ENCODE measurements at regions not wholly inside any gene's neighbourhood (a gene's known extent, or its start where the extent isn't known, plus 50 kb on each side); places are given as distances from the start of the nearest gene placed in this dataset.
"Not testable (repeated sequence)": the region's sequence is repeated elsewhere in the genome, so short reads cannot be mapped to it uniquely, and the experiment has no call there.

DNA sequence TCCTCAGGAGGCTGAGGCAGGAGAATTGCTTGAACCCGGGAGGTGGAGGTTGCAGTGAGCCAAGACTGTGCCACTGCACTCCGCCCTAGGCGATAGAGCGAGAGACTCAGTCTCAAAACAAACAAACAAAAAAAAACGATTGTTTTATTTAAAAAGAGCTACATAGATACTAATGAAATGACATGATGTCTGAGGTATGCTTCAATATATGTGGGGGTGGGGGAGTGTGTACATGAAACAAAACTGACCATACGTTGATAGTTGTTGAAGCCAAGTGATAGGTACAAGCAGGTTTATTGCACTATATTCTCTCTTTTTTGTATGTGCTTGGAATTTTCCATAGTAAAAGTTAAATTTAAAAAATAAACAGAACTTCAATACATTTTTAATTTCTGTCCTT lies 240.1 kb downstream of the TFAP2A start:
- DNase-seq: no peak

DNA sequence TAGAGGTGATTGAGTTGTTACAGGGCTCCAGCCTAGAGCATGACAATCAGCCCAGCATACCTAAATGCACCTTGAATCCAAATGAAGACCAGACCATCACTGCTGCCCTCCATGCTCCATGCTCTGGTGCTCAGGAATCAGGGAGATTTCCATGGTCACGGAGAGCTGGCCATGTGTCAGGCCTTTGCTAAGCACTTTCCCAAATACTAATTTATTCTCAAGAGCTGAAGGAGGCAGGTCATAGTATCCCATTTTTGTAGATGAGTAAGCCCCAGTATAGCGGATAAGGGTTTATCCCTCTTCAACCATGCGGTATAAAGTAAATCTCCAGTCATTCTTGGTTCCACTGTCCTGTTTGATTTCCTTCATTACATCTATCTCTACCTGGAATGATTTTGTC lies 240.8 kb downstream of the TFAP2A start:
- no peak for DNase-seq

DNA sequence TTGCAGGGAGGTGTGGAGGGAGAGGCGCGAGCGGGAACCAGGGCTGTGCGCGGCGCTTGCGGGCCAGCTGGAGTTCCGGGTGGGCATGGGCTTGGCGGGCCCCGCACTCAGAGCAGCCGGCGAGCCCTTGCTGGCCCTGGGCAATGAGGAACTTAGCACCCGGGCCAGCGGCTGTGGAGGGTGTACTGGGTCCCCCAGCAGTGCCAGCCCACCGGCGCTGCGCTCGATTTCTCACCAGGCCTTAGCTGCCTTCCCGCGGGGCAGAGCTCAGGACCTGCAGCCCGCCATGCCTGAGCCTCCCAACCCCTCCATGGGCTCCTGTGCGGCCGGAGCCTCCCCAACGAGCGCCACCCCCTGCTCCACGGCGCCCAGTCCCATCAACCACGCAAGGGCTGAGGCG lies 243.2 kb downstream of the TFAP2A start:
- not testable (repeated sequence) for DNase-seq

DNA sequence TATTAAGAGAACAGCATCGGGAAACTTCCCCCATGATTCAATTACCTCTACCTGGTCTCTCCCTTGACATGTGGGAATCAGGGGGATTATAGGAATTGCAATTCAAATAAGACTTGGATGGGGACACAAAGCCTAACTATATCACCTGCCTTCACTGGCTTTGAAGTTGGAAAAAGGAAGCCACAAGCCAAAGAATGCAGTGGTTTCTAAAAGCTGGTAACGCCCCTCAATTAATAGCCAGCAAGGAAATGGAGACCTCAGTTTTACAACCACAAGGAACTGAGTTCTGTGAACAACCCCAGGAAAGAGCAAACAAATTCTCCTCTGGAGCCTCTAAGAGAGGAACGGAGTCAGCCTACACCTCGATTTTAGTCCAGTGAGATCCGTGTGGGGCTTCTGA lies 244.1 kb downstream of the TFAP2A start:
- no peak for DNase-seq

DNA sequence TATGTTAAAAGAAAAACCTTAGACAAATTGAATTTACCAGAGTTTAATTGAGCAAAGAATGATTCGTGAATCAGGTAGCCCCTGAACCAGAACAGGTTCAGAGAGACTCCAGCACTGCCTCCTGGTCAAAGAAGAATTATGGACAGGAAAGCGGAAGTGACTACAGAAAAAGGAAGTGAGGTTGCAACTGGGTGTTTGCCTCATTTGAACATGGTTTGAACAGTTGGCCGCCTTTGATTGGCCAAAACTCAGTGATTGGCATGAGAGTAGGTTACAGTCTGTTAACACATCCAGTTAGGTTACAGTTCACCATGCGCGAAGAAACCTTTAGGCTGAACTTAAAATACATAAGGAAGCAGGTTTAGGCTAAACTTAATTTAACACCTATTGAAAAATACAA lies 248.8 kb downstream of the TFAP2A start:
- DNase-seq: no peak

DNA sequence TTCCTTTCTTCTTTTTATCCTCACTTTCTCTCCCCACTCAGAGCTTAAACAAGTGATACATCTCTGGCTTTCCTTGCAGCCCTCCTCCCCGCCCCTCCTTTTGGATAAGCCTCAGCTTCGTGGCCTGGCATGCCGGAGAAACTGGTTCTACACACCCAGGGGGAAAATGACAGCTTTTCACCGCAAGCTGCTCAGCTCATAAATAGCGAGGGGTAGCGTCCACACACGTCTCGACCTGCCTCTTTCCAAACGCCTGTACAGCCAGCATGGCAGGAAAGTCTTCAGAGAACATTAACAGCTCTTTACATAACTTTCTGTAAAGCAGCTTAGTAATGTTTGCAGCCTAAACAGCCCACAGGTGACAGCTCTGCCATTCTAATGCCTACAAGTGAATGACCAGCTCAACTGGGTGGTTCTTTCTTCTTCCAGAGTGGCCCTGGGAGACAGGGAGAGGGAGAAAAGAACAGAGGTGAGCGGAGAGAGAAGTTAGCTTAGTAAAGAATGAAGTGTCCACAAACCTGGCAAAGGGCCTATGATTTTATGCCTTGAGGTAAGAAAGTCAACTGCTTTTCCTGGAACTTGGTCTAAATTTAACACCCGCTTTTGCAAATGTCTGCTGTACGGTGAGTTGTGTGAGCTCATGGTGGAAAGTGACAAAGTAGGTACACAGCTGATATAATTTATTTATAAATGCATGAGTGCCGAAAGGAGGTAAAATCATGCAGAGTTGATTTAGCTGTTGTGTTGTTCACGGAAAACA lies 251.5 kb downstream of the TFAP2A start:
- DNase-seq: no peak

DNA sequence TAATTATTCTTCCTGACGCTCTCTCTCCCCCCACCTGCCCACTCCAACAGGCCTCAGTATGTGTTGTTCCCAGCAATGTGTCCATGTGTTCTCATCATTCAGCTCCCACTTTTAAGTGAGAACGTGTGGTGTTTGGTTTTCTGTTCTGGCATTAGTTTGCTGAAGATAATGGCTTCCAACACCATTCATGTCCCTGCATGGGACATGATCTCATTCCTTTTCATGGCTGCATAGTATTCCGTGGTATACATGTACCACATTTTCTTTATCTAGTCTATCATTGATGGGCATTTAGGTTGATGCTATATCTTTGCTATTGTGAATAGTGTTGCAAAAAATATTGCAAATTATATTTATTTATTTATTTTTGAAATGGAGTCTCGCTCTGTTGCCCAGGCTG lies 258.0 kb downstream of the TFAP2A start:
- no peak for DNase-seq

DNA sequence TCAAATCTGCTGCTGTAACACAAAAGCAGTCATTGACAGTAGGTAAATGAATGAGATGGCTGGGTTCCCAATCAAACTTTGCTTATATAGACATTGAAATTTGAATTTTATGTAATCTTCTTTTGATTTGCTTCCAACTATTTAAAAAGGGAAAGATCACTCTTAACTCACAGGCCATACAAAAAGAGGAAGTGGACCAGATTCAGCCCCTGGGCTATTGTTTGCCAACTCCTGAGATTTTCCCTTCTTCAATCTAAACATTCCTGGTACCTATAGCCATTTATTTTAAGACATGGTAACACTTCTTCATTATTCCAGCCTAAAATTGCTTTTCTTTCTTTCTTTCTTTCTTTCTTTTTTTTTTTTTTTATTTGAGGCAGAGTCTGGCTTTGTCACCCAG lies 260.6 kb downstream of the TFAP2A start:
- no peak for DNase-seq

DNA sequence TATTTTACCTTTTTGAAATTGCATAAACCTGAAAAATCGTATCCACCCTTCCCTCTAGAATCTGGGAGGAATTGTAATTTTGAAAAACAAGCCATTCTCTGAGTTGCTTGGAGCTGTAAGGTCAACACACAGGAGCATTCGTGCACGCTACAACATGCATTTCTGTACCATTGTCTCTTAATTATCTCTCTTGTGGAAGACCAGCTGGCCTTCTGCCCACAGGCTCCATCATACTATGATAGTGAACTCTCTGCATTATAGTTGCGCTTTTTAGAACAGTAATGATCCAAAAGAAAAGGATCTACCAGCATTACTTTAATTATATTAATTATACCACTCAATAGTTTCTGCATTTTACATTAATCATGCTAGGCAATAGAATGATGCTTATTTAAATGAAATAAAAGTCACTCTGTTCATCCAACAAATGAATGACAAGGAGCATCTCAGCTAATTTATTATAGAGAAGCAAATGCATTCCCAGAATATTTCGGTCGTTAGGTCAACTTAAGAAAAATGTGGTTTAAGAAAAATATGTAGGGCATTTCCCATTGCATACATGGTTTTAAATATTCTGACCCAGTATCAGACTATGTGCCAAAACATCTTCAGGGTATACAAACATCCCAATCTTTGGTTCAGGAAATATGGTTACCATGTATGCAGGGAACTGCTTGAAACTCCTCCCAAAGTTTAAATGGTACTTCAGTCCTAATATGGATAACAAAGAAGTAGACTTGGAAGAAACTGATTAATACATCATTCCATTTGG lies 263.5 kb downstream of the TFAP2A start:
- no peak for DNase-seq

DNA sequence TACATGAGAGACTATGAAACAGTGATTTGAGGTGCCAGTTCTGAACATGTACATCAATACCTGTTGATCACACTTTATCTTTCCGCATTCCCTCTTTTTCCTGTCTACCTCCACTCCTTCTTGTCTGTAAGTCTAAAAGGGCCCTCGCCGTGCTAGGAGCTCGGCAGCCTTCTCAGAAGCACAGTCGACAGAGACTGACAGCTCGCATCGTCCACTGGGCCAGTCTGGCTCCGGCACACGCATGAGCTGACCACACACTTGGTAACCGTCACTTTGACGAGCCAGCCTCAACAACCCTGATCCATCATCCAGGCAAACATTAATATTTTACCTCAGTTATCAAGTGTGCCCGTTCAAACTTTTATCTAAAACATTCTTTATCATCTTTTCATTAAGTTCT lies 265.3 kb downstream of the TFAP2A start:
- DNase-seq: no peak

DNA sequence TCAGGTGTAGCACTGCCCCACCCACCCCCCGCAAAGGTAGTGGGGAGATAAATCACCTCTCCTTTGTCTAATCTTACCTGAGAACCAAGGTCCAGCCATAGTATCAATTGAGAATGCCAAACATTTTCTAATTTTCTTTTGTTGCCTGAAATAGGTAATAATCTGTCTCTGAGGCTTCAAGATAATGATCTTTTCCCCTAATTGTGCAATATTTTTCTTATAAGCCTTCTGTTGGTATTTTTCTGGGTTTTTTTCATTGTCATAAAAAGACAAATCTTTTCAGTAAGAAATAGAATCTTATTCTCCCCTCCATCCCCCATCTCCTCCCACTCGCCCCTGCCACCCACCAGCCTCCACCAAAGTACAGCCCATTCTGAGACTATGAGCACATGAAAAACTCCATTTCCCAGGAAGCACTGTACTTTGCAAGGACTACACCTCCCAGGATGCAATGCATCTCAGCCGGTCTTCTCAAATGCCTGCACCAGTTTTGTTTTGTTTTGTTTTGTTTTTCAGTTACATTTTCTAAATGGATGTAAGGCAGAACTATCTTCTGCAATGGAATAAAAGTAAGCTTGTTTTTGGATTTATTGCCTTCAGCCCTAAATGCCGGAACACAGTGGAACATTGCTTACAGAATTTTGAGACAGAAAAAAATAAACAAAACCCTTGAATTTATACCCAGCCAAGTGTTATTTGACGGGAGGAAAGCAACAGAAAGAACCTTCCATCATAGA lies 268.0 kb downstream of the TFAP2A start:
- DNase-seq: no peak

DNA sequence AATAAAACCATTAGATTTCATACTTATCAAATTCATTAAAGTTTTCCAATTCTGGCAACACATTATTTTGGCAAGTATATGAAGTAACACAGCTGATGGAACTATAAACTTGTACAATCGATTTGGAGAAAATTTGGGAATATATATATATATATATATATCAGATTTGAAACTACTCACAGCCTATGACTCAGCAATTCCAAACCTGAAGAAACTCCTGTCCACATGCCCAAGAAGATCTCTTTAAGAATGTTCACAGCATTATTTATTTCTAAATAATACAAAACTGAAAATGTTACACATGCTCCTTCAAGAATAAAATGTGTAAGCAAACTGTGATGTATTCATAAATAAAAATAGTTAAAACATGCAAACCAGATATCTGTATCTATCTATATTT lies 270.1 kb downstream of the TFAP2A start:
- no peak for DNase-seq

DNA sequence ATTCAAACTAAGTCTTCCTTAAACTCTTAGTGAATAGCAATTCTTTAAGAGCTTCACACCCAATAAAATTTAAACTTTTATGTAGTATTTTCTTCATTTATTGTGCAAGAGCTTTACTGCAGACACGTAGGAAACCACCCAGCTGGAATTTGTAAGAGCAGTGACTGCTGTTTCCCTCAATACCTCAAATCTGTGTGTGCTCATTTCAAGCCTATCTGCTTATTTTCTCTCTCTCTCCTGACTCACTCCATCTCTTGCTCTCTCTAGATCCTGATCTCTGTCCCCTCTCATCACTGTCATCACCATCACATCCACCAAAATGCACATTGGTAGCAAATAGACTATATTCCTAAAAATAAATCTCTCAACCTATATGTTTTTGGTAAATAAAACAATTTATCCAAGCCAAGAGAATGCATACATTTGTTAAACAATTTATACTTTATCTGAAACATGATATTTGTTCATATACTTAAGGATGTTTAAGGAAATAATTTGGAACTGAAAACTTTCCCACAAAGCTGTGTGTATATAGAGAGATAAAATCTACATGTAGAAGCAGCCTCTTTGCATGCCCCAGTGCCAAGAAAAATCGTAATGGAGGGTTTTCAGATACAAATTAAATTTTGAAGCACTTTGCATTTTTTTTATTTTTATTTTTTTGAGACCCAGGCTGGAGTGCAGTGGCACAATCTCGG lies 273.0 kb downstream of the TFAP2A start:
- DNase-seq: no peak

DNA sequence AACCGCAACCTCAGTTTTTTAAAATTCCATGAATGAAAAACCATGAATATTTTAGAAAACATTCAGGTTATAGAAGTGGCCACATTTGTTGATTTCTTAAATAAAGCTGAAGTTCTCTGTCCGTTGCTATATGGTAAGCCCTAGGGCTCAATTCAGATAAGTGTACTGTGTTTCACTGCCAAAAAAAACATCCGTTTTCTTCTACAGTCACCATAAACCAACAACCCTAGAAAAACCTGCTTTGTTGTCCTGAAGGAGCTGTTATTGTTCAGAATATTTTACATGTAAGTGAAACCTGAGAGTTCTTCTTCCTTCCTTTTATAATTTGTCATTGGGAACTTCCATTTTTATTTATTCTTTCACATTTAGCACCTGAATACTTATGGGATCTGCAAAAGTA lies 274.1 kb downstream of the TFAP2A start:
- DNase-seq: no peak

DNA sequence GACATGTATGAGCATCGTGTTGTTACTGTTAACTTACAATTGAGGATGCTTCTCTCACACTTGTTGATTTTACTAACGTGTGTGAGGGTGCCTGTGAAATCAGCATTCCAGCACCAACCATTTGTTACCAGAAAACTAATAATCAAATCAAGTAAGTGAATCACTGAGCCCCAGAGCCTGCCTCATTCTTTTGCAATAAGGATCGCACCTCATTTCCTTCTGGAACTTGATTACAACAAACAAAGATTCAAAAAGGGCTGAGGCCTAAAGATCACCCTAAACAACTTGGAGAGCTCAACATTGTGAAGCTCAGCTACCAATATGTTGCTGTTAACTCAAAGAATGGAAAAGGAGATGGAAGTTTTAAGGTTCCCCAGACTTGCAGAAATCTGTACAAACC lies 274.7 kb downstream of the TFAP2A start:
- DNase-seq: no peak

DNA sequence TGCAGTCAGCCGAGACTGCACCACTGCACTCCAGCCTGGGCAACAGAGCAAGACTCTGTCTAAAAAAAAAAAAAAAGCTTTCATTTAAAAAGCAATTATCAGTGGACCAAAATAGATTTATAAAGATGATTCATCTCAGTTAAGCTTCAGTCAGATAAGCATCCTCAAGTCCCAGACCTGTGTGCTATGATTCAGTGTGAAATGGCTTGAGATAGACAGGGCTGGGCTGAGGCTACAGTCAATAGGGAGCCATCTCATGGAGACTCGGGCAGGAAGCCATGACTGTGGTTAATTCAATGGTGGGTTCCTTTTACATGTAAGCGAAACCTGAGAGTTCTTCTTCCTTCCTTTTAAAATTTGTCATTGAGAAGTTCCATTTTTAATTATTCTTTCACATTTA lies 276.0 kb downstream of the TFAP2A start:
- no peak for DNase-seq

DNA sequence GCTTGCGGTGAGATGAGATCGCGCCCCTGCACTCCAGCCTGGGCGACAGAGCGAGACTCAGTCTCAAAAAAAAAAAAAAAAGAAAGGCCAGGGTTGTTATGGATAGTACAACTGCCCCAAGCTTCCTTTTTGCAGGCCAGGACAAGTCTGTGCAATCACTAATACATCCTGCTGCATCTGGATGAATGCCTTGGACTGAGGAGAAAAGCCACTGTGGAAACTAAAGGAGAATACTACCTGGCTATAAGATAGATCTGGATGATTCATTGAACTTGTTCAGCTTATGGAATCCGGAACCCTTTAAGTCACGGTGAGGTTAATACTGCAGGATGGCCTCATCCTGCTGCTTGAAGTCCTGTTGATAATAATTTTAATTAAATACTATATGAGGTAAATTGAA lies 278.2 kb downstream of the TFAP2A start:
- DNase-seq: no peak

DNA sequence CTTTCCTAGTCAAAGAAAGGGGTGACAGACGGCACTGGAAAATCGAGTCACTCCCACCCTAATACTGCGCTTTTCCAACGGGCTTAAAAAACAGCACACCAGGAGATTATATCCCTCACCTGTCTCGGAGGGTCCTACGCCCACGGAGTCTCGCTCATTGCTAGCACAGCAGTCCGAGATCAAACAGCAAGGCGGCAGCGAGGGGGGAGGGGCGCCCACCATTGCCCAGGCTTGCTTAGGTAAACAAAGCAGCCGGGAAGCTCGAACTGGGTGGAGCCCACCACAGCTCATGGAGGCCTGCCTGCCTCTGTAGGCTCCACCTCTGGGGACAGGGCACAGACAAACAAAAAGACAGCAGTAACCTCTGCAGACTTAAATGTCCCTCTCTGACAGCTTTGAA lies 280.7 kb downstream of the TFAP2A start:
- not testable (repeated sequence) for DNase-seq

DNA sequence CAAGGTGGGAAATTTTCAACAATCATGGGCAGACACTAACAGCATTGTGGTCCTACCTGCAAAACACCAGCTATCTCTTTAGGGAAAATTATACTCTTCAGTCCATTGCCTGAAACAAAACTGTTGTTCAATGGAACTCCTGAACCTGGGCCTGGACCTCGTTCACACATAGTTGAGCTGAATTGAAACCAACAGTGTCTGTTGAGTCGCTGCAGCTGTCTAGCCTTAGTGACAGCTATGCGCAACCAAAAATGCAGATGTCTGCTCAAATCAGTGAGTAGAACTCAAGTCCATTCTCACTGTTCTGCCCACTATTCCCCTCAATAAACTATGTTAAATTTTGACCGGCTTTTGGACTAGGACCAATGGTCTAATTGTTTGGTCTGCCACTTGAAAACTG lies 286.2 kb downstream of the TFAP2A start:
- DNase-seq: no peak

DNA sequence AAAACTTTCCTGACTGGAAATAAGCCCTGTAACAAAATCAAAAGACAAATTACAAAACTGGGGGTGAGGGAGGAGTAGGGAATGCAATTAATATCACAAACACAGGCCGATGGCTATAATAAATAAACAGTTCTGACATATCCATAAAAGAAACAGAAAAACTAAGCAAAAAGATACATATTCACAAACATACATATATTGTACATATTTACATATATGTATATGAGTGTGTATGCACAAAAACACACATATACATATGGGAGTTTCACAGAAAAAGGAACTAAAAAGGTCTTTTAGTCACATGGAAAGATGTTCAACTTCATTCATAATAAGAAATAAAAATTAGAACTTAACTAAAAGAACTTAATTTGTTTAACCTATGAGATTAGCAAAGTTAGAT lies 292.7 kb downstream of the TFAP2A start:
- DNase-seq: no peak

DNA sequence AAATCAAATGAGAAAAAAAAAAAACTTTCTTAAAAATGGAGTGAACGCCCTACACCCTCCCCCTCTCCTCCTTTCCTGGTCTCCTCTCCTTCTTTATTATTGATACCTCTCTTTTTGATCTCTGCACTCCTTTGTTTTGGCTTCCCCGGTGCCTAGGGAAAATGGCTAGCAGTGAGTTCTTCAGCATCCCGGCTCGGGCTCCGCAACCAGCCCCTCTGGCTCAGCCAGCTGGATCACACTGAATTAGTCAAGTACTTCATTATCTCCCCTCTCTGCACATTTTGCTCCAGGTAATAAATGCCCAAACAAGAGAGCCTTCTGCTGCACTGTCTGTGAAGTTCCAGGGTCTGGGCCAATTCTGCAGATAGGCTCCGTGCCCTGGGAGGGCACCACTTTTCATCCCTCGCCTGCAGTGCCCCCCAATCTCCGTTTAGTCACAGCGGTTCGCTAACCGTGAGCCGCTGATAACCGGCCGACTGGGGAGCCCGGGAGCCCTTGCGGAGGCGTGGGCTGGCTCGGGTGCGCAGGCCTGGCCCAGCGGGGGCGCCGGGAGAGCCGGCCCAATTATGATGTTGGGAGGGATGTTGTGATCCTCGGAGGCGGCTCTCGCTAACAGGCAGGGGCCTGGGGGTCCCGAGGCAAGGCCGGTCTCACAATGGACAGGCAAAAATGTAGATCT lies 301.9 kb downstream of the TFAP2A start:
- DNase-seq: no peak

DNA sequence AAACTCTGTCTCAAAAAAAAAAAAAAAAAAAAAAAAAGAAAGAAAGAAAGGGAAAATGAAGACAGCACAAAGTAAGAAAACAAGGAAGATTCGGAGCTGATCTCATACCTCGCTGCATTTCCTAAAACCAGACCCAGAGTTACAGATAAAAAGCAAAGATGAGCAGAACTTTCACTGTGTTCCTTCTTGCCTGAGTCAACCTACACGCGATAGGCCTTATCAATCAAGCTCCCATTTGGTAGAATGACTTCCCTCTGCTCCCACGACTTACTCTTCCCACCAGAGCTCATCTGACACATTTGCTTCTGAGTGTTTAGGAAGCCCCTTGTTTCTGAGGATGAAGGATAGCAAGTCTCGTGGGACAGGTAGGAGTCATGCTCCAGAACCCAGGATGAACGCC lies 302.9 kb downstream of the TFAP2A start:
- DNase-seq: no peak
